ENCODE measurements at regions not wholly inside any gene's neighbourhood (a gene's known extent, or its start where the extent isn't known, plus 50 kb on each side); places are given as distances from the start of the nearest gene placed in this dataset.

GRCh38 chr10:57955076-57955475, 312.6 kb downstream of the IPMK start:
- ChIA-PET POLR2A (no interaction called here), CTCF (no interaction called here)
- H3K4me3 Mint-ChIP-seq: no peak overlapping the region

DNA sequence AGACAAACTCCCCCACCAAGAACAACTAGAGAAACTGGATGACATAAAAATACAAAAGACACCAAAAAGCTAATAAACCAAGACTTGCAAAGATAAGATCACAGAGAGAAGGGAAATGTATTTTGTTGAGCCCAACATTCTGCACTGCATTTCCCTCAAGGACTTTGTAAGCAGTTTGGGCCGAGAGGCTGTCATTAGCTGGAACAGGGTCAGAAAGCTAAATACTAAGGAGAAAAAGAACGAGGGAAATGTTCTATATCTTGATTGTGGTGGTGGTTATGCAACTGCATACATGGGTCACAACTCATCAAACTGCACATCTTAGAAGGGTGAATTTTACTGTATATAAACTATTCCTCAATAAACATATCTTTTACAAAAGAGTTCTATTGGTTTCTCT, 315.0 kb downstream of the IPMK start:
- Mint-ChIP-seq H3K27me3 (no peaks in the 10 kb centered on the region), H3K27ac (no peak overlapping the region), H3K4me3 (no peak overlapping the region), H3K4me1 (no peaks in the 10 kb centered on the region), H3K36me3 (ENCODE audit: low read depth) (no peaks in the 10 kb centered on the region), H3K9me3 (no peaks in the 10 kb centered on the region)
- CTCF ChIA-PET: no interaction called here
- POLR2A ChIA-PET: no interaction called here
- no peak for DNase-seq

More at GRCh38 chr10:57955076-57955475, 312.6 kb downstream of the IPMK start:
- H3K36me3 Mint-ChIP-seq (ENCODE audit: low read depth): no peaks in the 10 kb centered on the region
- H3K27ac Mint-ChIP-seq: no peak overlapping the region
- no peaks in the 10 kb centered on the region for H3K27me3 Mint-ChIP-seq
- H3K9me3 Mint-ChIP-seq: no peaks in the 10 kb centered on the region
- DNase-seq: no peak
- H3K4me1 Mint-ChIP-seq: no peaks in the 10 kb centered on the region

DNA sequence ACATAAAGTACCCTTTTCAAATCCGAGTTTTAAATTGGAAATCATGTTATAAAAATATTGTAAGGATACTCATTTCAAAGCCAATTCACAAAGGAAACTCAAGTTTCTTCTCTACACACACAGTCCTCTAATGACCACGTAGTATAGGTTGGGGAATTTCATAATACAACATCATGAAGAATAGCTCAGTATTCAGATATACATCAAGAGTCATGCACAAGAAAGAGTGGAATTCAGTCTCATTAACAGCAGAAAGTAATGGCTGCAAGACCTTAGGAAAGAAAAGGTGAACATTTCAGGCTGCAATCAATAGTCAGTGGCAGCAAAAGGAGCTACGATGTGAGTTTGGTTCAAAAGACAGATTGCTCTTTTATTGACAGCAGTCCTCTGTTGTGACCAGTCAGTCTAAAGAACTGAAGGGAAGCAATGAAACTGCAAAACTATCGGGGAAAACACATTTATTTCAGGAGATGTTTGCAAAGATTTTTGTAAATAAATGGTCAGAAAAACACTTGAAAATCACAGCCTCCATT, 317.2 kb downstream of the IPMK start:
- no peak for DNase-seq
- Mint-ChIP-seq H3K36me3 (ENCODE audit: low read depth) (no peaks in the 10 kb centered on the region), H3K9me3 (no peaks in the 10 kb centered on the region), H3K4me3 (no peak overlapping the region), H3K27ac (no peak overlapping the region), H3K27me3 (no peaks in the 10 kb centered on the region), H3K4me1 (no peaks in the 10 kb centered on the region)
- ChIA-PET CTCF (no interaction called here), POLR2A (no interaction called here)

DNA sequence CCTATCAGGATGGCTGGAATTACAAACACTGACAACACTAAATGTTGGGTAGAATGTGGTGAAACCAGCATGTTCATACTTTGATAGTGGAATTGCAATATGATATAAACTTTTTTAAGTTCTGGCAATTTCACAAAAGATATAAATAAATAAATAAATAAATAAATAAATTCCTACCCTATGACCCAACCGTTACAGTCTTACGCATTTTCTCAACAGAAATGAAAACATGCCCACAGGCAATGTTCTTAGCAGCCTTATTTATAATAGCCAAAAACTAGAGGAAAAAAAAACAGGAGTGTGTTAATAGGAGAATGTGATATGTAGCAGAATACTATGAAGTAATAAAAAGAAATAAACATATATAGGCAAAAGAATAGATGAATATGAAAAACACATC, 318.9 kb downstream of the IPMK start:
- H3K36me3 Mint-ChIP-seq (ENCODE audit: low read depth): no peaks in the 10 kb centered on the region
- no peaks in the 10 kb centered on the region for H3K4me1 Mint-ChIP-seq
- no peaks in the 10 kb centered on the region for H3K9me3 Mint-ChIP-seq
- POLR2A ChIA-PET: no interaction called here
- no peak overlapping the region for H3K27ac Mint-ChIP-seq
- no peak for DNase-seq
- CTCF ChIA-PET: no interaction called here
- H3K4me3 Mint-ChIP-seq: no peak overlapping the region
- no peaks in the 10 kb centered on the region for H3K27me3 Mint-ChIP-seq

DNA sequence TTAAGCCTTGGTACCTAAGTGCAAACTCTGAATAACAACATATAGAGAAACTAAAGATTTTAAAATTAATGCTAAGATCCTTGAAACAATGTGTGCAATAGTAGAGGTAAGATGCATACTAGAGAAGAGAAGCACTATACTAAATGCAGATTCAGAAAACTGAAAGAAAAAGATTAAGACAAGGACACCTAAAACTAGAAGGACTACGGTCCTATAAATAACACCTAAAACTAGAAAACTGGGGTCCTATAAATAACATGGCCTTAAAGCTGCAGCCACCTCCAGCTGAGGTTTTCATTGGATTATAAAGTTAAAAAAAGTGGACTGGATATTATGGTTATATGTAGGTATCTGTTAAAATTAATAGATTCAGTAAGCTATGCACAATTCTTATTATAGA, 320.9 kb downstream of the IPMK start:
- POLR2A ChIA-PET: no interaction called here
- CTCF ChIA-PET: no interaction called here
- Mint-ChIP-seq H3K27me3 (no peaks in the 10 kb centered on the region), H3K36me3 (ENCODE audit: low read depth) (no peaks in the 10 kb centered on the region), H3K27ac (no peak overlapping the region), H3K9me3 (no peaks in the 10 kb centered on the region), H3K4me1 (no peaks in the 10 kb centered on the region), H3K4me3 (no peak overlapping the region)
- DNase-seq: no peak

- POLR2A ChIA-PET: no interaction called here
- Mint-ChIP-seq H3K4me1 (no peaks in the 10 kb centered on the region), H3K36me3 (ENCODE audit: low read depth) (no peaks in the 10 kb centered on the region), H3K4me3 (no peak overlapping the region), H3K27ac (no peak overlapping the region), H3K27me3 (no peaks in the 10 kb centered on the region), H3K9me3 (no peaks in the 10 kb centered on the region)
- no peak for DNase-seq
- CTCF ChIA-PET: no interaction called here
Measured at GRCh38 chr10:57943701-57944100, 324.0 kb downstream of the IPMK start.

DNA sequence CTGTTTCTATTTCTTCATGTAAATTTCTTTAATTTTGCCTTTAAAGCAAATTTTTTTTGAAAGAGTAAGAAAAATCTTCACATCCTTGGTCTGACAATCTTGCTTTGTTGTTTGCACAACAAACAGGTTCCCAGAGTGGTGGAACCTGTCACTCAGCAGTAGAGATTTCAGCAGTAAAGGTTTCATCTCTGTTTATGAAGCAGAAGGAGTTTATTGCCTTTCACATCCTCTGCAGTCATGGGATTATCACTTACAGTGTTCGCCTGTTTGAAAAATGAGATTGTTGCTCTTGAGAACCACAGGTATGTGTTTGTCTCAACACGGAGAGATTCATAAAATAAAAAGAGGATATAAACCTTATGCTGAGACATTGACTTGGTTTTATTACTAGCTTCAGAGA, 342.6 kb downstream of the IPMK start:
- no peak overlapping the region for H3K27ac Mint-ChIP-seq
- H3K4me3 Mint-ChIP-seq: no peak overlapping the region
- POLR2A ChIA-PET: no interaction called here
- H3K36me3 Mint-ChIP-seq (ENCODE audit: low read depth): no peaks in the 10 kb centered on the region
- no peaks in the 10 kb centered on the region for H3K27me3 Mint-ChIP-seq
- no peaks in the 10 kb centered on the region for H3K4me1 Mint-ChIP-seq
- no peak for DNase-seq
- peaks cover 3% of the 10 kb centered on the region for H3K9me3 Mint-ChIP-seq
- CTCF ChIA-PET: no interaction called here

DNA sequence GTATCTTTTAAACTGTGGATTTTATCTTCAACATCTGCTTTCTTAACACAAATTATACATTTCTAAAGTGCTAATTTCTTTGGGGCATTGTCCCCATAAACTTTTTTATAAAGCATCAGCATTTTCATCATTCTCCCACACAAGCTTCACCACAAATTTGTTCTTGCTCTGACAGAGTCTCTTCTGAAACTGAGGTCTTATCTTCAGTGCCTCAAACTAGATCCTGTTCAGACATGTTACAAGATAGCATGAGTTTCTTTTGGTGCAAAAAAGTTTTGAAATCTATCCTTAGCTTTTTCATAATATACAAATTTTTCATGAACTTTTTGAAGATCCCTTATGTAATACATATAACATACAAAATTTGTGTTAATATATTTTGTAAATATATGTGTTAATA, 346.6 kb downstream of the IPMK start:
- ChIA-PET POLR2A (no interaction called here), CTCF (no interaction called here)
- DNase-seq: no peak
- Mint-ChIP-seq H3K4me3 (no peak overlapping the region), H3K36me3 (ENCODE audit: low read depth) (no peaks in the 10 kb centered on the region), H3K9me3 (no peaks in the 10 kb centered on the region), H3K27ac (no peak overlapping the region), H3K27me3 (no peaks in the 10 kb centered on the region), H3K4me1 (no peaks in the 10 kb centered on the region)

DNA sequence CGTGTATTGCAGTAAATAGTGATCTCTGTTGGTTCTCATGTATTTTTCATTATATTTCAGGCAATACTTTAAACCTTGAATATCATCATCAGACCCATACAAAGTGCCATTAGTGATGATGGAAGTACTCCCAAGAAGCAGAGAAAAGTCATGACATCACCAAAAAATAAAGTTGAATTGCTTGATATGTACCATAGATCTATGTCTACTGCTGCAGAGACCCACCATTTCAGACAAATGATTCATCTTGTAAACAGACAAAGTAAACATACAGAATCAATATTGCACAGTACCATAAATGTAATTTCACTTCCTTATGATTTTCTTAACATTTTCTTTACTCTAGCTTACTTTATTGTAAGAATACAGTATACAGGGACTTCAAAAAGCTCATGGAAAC, 347.8 kb downstream of the IPMK start:
- Mint-ChIP-seq H3K27ac (no peak overlapping the region), H3K27me3 (no peaks in the 10 kb centered on the region), H3K9me3 (no peaks in the 10 kb centered on the region), H3K36me3 (ENCODE audit: low read depth) (no peaks in the 10 kb centered on the region), H3K4me3 (no peak overlapping the region), H3K4me1 (no peaks in the 10 kb centered on the region)
- ChIA-PET POLR2A (no interaction called here), CTCF (no interaction called here)
- DNase-seq: no peak

- Mint-ChIP-seq H3K27me3 (no peaks in the 10 kb centered on the region), H3K9me3 (no peaks in the 10 kb centered on the region), H3K27ac (no peak overlapping the region), H3K4me1 (no peaks in the 10 kb centered on the region), H3K4me3 (no peak overlapping the region), H3K36me3 (ENCODE audit: low read depth) (no peaks in the 10 kb centered on the region)
- ChIA-PET POLR2A (no interaction called here), CTCF (no interaction called here)
- no peak for DNase-seq
Measured at GRCh38 chr10:57917019-57917418, 350.7 kb downstream of the IPMK start.

DNA sequence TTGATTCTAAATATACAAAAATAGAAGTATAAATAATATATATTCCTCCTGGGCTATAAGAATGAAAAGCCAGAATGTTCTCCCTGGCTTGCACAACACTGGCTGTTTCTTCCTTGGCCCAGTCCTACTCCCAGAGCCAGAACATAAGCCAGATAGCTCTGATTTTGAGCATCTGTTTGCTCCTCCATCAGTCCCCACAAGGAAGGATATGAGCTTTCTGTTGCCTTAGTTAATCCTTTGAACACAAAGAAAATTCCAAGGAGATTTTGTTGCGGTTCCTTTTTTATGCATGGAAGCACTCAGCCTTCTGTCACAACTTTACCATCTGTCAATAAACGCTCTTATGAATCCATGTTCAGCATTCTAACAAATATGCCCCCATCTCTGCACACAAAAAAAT, 361.8 kb downstream of the IPMK start:
- CTCF ChIA-PET: no interaction called here
- H3K36me3 Mint-ChIP-seq (ENCODE audit: low read depth): no peaks in the 10 kb centered on the region
- H3K27ac Mint-ChIP-seq: no peak overlapping the region
- no peaks in the 10 kb centered on the region for H3K4me1 Mint-ChIP-seq
- POLR2A ChIA-PET: no interaction called here
- H3K4me3 Mint-ChIP-seq: no peak overlapping the region
- DNase-seq: no peak
- no peaks in the 10 kb centered on the region for H3K27me3 Mint-ChIP-seq
- H3K9me3 Mint-ChIP-seq: no peaks in the 10 kb centered on the region

- H3K36me3 Mint-ChIP-seq (ENCODE audit: low read depth): no peaks in the 10 kb centered on the region
- ChIA-PET CTCF (no interaction called here), POLR2A (no interaction called here)
- no peaks in the 10 kb centered on the region for H3K27me3 Mint-ChIP-seq
- H3K27ac Mint-ChIP-seq: no peak overlapping the region
- DNase-seq: no peak
- H3K4me1 Mint-ChIP-seq: no peaks in the 10 kb centered on the region
- no peaks in the 10 kb centered on the region for H3K9me3 Mint-ChIP-seq
- no peak overlapping the region for H3K4me3 Mint-ChIP-seq
Measured at GRCh38 chr10:57905010-57905409, 362.7 kb downstream of the IPMK start.

- ChIA-PET POLR2A (no interaction called here), CTCF (no interaction called here)
- Mint-ChIP-seq H3K4me3 (no peak overlapping the region), H3K9me3 (no peaks in the 10 kb centered on the region), H3K36me3 (ENCODE audit: low read depth) (no peaks in the 10 kb centered on the region), H3K4me1 (no peaks in the 10 kb centered on the region), H3K27ac (no peak overlapping the region), H3K27me3 (no peaks in the 10 kb centered on the region)
- DNase-seq: no peak
Measured at GRCh38 chr10:57898231-57898630, 369.5 kb downstream of the IPMK start.

- no peaks in the 10 kb centered on the region for H3K27me3 Mint-ChIP-seq
- CTCF ChIA-PET: no interaction called here
- no peak overlapping the region for H3K4me3 Mint-ChIP-seq
- POLR2A ChIA-PET: no interaction called here
- H3K36me3 Mint-ChIP-seq (ENCODE audit: low read depth): no peaks in the 10 kb centered on the region
- no peak overlapping the region for H3K27ac Mint-ChIP-seq
- H3K9me3 Mint-ChIP-seq: peaks cover under 1% of the 10 kb centered on the region
- no peaks in the 10 kb centered on the region for H3K4me1 Mint-ChIP-seq
- no peak for DNase-seq
Measured at GRCh38 chr10:57897611-57898010, 370.1 kb downstream of the IPMK start.

- Mint-ChIP-seq H3K27me3 (no peaks in the 10 kb centered on the region), H3K36me3 (ENCODE audit: low read depth) (no peaks in the 10 kb centered on the region), H3K27ac (no peak overlapping the region), H3K9me3 (peaks cover 2% of the 10 kb centered on the region), H3K4me3 (no peak overlapping the region), H3K4me1 (no peaks in the 10 kb centered on the region)
- ChIA-PET CTCF (no interaction called here), POLR2A (no interaction called here)
- no peak for DNase-seq
Measured at GRCh38 chr10:57894361-57894760, 373.3 kb downstream of the IPMK start.
